Activated CD8-positive, alpha-beta memory T cell treated with anti-CD3 and anti-CD28 coated beads, Interleukin-2, amount 50 U/mL, for 48 hours (primary cell): ENCODE measurements at regions not wholly inside any gene's neighbourhood (a gene's known extent, or its start where the extent isn't known, plus 50 kb on each side); places are given as distances from the start of the nearest gene placed in this dataset.
"Not testable (repeated sequence)": the region's sequence is repeated elsewhere in the genome, so short reads cannot be mapped to it uniquely, and the experiment has no call there.

Experiments used
- DNase-seq: peaks from one replicate; pipeline ENCODE4 v3.0.0-alpha.2; 2020

DNA sequence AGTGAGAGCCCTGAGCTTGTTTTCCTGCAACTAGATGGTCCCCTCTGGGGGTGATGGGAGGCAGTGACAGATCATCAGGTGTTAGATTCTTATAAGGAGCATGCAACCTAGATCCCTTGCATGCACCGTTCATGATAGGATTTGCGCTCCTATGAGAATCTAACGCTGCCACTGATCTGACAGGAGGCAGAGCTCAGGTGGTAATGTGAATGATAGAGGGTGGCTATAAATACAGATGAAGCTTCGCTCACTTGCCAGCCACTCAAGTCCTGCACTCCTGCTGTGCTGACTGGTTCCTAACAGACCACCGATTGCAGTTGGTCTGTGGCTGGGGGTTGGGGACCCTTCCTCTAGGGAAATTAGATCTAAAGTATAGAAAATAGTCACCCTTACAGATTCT is 290.6 kb upstream of the ADCY2 start:
- no peak for DNase-seq

DNA sequence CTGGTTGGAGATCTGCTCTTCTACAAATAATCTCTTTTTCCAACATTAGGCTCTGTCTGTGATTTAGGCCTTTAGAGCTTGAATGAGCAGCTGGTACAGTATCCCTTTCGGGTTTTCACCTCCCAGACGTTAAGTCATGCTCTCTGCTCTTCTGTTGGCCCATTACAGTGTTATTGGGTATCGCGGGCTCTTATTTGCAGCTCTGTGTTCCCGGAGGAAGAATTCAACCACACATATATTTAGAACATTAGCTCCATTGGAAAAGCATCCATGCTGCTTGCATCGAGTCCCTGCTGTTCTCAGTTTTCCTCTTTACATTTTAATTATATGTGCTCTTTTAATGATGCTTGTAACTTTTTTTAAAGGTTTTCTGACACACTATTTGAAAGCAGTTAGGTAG is 278.0 kb upstream of the ADCY2 start:
- DNase-seq: no peak

- no peak for DNase-seq
These were observed 264.3 kb upstream of the ADCY2 start for GRCh38 chr5:7131680-7132079.

DNA sequence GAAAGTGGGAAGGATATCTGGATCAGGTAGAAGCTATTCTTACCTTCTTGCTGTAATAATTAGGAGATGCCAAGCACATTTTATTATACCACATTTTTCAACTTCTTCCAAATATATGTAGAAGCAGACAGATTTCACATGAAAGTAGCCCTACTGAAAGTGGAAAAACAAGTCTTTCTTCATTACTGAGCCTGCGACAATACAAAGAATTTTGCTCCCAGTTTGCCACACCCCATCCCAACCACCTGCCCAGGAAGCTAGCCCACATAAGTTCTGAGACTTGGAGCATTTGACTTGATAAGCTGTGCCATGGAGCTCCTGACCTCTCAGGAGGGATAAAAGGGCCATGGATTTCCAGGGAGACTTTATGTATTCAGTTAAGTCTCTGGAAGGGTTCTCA is 249.1 kb upstream of the ADCY2 start:
- DNase-seq: no peak

DNA sequence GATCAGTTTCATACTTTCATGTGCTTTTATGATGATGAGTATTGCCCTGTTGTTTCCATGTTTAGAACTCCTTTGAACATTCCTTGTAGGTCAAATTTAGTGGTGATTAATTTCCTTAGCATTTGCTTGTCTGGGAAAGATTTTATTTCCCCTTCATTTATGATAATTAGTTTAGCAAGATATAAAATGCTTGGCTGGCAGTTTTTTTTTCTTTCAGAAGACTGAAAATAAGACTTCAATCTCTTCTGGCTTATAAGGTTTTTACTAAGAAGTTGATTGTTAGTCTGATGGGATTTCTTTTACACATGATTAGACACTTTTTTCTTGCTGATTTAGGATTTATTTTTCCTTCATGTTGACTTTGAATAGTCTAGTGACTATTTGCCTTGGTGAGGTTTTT is 238.9 kb upstream of the ADCY2 start:
- no peak for DNase-seq

DNA sequence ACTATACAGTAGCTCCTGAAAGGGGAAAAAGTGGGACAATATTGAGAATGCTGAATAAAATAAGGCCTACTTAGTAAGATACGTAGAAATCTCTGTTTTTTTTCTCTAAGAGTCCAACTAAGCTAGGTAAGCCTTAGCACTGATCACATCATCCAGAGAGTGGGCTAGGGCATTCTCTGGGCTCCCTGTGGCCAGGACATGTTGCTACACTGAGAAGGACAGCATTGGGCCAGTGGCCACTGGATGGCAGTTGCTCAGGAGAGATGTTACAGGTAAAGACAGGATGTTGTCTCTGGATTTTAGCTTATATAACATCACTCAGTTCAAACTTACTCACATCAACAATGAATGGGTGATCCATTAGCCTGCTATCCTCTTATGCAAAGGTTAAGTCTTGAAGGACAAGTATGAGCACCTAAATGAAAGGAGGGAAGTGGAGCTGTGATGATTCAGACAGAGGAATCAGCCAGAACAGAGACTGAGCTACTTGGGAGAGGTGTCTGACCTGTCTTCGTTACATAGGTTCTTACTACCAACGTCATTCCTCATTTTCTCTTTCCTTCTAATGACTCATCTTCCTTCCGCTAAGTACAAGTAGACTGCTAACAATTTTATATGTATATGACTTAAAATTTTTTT is 226.6 kb upstream of the ADCY2 start:
- no peak for DNase-seq

- not testable (repeated sequence) for DNase-seq
These were observed 225.2 kb upstream of the ADCY2 start for GRCh38 chr5:7170785-7171184.

DNA sequence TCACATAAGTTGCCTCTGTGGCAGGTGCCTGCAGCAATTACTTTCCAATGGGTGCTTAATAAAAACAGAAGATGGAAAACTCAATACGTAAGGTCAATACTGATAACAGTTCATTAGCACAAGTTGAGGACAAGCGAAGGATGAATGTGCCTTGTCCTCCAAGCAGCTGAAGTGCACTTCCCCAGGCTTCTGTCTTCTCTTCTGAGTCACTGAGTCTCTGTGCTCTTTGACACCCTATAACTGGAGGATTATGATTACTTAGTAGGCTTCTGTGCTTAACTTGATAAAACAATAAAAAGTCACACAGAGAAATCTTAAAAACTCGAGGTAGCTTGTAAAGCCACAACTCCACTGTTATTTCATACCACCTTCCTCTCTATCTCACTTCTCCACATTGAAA is 216.6 kb upstream of the ADCY2 start:
- DNase-seq: no peak

- DNase-seq: no peak
These were observed 214.1 kb upstream of the ADCY2 start for GRCh38 chr5:7181841-7182240.

DNA sequence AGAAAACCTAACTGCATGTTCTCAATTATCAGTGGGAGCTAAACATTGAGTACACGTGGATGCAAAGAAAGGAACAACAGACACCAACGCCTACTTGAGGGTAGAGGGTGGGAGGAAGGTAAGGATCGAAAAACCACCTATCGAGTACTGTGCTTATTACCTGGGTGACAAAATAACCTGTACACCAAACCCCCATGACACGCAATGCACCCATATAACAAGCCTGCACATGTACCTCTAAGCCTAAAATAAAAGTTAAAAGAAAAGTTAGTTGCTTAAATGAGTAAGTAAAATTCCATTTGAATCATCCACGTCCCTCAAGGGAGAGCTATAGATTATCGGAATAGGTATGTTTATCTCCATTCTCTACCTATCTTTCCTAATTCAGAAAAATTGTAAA is 210.2 kb upstream of the ADCY2 start:
- no peak for DNase-seq

DNA sequence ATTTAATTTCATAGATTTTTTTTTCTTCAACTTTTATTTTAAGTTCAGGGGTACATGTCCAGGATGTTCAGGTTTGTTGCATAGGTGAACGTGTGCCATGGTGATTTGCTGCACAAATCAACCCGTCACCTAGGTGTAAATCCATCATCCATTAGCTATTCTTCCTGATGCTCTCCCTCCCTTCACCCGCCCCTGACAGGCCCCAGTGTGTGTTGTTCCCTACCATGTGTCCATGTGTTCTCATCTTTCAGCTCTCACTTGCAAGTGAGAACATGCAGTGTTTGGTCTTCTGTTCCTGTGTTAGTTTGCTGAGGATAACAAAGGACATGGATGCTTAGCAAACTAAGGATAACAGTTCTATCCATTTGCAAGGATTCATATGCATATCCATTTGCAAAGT is 209.1 kb upstream of the ADCY2 start:
- no peak for DNase-seq

DNA sequence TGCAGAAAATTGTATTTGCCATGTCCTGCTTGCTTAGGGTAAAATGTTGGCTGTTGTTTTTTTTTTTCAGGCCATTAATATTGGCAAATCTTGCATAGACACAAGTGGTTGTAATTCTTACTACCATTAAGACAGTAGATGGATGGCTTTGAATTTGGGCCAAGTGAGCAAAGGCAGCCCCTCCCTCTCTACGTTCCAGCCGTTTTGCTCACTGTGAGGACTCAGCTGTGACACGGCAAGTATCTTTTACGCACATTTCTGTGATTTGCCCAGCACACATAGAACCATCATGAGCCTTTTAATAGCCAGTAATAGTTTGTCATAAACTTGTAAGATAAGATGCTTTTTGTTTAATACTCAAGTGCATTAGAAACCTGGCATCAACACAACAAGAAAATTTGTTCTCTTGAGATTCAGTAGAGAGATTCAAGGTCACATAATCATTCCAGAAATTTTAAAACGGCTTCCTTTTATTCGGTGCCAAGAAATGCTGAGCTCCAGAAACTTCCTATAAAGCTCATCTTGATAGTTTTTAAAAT is 205.2 kb upstream of the ADCY2 start:
- no peak for DNase-seq

DNA sequence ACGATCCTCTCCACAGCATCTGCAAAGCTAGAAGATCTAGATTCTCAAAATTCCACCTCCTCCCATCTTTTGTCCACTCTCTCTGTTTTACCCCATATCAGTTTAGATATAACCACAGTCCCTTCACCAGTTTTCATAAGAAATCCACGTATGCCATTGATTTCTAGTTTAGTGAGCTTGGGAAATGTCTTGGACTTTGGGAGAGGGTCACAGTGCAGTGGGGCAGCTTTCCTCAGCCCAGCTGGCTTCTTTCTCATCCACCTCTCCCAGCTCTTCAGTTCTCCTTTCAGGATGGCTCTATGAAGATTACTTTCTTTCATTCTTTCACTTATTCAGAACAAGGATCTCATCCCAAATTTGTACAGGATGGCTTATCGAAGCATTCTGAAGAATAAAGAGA is 203.9 kb upstream of the ADCY2 start:
- DNase-seq: no peak

GRCh38 chr5:7202846-7203245 is 193.1 kb upstream of the ADCY2 start:
- no peak for DNase-seq

- DNase-seq: no peak
These were observed 188.0 kb upstream of the ADCY2 start for GRCh38 chr5:7207979-7208378.

DNA sequence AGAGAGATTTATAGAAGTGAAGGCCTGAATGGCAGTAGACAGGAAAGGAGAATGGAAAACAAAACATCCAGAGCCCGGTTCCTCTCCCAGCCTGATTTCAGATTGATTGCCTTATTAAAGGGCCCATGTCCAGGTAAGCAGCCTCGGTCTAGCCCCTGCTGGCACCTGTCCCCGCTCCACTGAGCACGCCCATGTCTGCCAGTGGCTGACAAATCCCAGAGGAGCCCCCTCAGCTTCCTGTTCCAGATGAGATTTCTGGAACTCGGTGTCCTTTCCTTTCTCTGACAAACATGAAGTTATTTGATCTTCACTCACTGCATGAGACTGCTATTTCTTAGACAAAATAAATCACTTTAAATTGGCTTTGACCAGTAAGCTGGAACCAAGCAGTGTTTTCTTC is 187.0 kb upstream of the ADCY2 start:
- no peak for DNase-seq

DNA sequence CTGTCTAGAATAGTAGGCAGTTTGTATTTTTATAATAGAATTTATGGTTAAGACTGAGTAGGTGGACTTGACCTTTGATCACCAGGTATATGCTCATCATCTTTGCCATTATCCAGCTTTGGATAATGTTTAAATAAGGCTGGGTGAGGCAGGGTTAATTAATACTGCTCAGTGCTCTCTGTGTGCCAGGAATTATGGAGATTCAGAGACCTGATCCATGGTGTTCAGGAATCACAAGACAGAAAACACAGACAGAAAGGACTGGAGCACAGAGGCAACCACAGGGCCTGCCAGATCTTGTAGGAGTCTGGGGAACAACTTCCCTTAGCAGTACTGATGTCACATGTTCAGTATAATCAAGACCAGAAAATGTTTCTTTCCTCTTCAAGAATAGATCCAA is 186.3 kb upstream of the ADCY2 start:
- DNase-seq: no peak

DNA sequence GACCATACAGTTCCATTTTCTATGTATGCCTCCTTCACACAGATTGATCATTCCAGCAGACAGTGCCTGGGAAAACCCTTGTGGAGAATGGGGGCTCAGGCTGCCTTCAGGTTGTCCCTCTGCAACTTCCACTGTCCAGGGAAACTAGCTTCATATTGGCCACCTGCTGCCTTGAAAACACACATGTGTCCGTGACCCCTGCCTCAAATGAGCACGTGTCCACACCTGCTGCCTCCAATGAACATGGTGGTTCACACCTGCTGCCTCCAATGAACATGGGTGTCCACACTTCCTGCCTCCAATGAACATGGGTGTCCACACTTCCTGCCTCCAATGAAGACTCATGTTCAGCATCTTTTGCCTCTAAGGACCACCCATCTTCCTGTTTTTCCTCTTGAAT is 185.4 kb upstream of the ADCY2 start:
- DNase-seq: no peak

- DNase-seq: no peak
These were observed 182.4 kb upstream of the ADCY2 start for GRCh38 chr5:7213525-7213924.

GRCh38 chr5:7214906-7215416 is 181.0 kb upstream of the ADCY2 start:
- DNase-seq: no peak

GRCh38 chr5:7218141-7218540 is 177.8 kb upstream of the ADCY2 start:
- DNase-seq: no peak

DNA sequence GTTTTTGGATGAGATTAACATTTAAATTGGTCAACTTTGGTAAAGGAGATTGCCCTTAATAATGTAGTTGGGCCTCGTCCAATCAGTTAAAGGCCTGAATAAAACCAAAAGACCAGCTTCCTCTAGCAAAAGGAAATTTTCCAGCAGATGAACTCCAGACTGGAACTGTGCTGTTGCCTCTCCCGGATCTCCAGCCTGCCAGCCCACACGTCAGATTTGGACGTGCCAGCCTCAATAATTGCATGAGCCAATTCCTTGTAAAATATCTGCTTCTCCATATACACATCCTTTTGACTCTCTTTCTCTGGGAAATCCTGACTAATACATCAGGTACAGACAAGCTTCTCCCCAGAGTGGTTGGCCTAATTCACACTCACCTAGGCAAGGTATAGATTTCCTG is 175.8 kb upstream of the ADCY2 start:
- no peak for DNase-seq

GRCh38 chr5:7221041-7221440 is 174.9 kb upstream of the ADCY2 start:
- no peak for DNase-seq

GRCh38 chr5:7225826-7226225 is 170.1 kb upstream of the ADCY2 start:
- no peak for DNase-seq

- DNase-seq: no peak
These were observed 153.7 kb upstream of the ADCY2 start for GRCh38 chr5:7242118-7242710.
